Occipital lobe (tissue), 1 donor: ENCODE measurements at regions not wholly inside any gene's neighbourhood (a gene's known extent, or its start where the extent isn't known, plus 50 kb on each side); places are given as distances from the start of the nearest gene placed in this dataset.
"Not testable (repeated sequence)": the region's sequence is repeated elsewhere in the genome, so short reads cannot be mapped to it uniquely, and the experiment has no call there.

Experiments used
- DNase-seq: peaks from one replicate; lab custom pipeline; 2025; lab: John Stamatoyannopoulos, UW

DNA sequence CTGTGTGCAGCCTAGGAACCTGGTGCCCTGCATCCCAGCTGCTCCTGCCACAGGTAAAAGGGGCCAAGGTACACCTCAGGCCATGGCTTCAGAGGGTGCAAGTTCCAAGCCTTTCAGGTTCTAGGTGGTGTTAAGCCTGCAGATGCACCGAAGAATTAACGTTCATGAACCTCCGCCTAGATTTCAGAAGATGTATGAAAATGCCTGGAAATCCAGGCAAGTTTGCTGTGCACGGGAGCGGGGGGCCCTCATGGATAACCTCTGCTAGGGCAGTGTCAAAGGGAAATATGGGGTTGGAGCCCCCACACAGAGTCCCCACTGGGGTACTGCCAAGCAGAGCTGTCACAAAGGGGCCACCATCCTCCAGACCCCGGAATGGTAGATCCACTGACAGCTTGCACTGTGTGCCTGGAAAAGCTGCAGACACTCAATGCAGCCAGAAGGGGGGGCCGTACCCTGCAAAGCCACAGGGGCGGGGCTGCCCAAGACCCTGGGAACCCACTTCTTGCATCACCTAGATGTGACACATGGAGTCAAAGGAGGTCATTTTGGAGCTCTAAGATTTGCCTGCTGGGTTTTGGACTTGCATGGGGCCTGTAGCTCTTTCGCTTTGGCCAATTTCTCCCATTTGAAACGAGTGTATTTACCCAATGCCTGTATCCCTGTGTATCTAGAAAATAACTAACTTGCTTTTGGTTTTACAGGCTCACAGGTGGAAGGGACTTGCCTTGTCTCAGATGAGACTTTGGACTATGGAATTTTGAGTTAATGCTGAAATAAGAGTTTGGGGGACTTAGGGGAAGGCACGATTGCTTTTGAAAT lies 145.2 kb upstream of the C1QTNF3 start:
- DNase-seq = not testable (repeated sequence)

DNA sequence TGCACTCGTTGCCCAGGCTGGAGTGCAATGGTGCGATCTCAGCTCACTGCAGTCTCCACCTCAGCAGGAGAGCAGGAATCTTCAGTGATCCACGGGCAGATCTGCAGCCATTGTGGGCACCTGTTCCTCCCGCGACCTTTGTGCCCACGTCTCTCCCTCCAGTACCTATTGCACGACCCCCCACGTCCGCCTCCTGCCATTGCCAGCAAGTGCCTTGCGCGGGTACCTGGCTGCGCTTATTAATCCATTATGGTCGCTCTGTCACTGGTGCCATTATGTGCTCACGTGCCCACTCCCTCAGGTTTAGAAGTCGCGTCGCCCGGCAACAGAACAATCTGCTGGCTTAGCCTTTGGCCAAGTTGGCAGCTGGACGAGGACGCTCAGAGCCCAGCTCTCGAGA lies 146.2 kb upstream of the C1QTNF3 start:
- not testable (repeated sequence) for DNase-seq

DNA sequence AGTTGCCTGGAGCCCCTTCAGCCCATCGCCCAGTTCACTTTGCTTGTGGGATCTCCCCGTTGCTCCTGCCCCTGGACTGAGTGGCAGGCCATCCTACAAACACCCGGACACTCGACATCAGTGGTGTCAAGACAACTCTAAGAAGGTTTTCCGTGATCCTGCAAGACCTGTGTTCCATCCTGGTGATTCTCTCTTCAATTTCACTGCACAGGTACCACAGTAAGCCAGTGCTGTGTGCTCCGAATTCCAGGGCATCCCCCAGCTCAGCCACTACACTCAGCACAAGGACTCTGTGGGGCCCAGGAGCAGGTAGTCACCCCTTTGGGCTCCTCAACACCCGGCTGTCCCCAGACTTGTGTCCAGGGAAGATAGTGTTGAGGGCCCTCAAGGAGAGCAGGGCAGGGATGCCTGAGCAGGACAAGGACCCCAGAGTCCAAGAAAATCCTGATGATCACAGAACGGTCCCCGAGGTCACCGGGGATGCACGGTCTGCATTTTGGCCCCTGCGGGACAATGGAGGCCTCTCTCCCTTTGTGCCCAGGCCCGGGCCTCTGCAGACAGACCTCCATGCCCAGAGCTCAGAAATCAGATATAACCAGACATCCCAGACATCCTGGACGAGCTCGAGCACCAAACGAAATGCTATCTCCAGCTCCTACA lies 146.9 kb upstream of the C1QTNF3 start:
- DNase-seq = not testable (repeated sequence)

DNA sequence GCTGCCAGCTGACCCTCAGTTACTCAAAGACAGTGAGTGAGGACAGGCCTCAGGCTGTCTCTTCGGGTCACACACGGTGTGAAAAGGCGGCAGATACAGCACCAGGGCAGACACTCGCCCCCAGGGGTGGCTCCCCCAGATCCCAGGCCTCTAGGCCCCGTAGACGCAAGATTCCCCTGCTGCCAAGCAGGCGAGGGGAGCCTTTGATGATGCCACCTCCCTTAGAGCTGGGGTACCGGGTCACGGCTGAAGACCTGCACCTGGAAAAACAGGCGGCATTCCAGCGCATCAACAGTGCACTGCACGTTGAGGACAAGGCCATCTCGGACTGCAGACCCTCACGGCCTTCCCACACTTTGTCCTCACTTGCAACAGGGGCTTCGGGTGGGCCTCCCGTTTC lies 147.5 kb upstream of the C1QTNF3 start:
- DNase-seq = not testable (repeated sequence)

DNA sequence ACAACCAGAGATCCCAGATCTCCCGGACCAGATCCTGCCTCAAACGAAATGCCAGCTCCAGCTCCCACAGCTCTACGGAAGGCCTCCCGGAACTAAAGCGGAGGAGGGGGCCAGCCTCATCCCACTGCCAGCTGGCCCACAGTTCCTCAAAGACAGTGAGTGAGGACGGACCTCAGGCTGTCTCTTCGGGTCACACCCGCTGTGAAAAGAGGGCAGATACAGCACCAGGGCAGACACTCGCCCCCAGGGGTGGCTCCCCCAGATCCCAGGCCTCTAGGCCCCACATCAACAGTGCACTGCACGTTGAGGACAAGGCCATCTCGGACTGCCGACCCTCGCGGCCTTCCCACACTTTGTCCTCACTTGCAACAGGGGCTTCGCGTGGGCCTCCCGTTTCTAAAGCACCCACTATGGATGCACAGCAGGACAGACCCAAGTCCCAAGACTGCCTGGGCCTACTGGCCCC lies 148.3 kb upstream of the C1QTNF3 start:
- DNase-seq = not testable (repeated sequence)

DNA sequence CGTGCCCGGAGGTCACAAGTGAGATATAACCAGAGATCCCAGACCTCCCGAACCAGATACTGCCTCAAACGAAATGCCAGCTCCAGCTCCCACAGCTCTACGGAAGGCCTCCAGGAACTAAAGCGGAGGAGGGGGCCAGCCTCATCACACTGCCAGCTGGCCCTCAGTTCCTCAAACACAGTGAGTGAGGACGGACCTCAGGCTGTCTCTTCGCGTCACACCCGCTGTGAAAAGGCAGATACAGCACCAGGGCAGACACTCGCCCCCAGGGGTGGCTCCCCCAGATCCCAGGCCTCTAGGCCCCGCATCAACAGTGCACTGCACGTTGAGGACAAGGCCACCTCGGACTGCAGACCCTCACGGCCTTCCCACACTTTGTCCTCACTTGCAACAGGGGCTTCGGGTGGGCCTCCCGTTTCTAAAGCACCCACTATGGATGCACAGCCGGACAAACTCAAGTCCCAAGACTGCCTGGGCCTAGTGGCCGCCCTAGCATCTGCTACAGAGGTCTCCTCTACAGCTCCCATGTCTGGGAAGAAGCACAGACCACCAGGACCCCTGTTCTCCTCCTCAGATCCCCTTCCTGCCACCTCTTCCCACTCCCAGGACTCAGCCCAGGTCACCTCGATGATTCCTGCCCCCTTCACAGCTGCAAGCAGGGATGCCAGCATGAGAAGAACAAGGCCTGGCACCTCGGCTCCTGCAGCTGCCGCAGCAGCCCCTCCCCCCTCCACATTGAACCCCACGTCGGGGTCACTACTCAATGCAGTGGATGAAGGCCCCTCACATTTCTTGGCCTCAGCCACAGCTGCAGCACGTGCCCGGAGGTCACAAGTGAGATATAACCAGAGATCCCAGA lies 149.3 kb upstream of the C1QTNF3 start:
- DNase-seq = not testable (repeated sequence)

DNA sequence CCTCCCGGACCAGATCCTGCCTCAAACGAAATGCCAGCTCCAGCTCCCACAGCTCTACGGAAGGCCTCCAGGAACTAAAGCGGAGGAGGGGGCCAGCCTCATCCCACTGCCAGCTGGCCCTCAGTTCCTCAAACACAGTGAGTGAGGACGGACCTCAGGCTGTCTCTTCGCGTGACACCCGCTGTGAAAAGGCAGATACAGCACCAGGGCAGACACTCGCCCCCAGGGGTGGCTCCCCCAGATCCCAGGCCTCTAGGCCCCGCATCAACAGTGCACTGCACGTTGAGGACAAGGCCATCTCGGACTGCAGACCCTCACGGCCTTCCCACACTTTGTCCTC lies 149.9 kb upstream of the C1QTNF3 start:
- not testable (repeated sequence) for DNase-seq

DNA sequence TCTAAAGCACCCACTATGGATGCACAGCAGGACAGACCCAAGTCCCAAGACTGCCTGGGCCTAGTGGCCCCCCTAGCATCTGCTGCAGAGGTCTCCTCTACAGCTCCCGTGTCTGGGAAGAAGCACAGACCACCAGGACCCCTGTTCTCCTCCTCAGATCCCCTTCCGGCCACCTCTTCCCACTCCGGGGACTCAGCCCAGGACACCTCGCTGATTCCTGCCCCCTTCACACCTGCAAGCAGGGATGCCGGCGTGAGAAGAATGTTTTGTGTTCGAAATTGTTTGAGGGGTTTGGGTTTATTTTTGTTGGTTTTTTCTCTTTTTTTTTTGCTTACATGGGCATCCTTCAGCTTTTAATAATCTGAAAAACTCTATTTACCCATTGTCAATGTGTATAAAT lies 150.3 kb upstream of the C1QTNF3 start:
- not testable (repeated sequence) for DNase-seq

DNA sequence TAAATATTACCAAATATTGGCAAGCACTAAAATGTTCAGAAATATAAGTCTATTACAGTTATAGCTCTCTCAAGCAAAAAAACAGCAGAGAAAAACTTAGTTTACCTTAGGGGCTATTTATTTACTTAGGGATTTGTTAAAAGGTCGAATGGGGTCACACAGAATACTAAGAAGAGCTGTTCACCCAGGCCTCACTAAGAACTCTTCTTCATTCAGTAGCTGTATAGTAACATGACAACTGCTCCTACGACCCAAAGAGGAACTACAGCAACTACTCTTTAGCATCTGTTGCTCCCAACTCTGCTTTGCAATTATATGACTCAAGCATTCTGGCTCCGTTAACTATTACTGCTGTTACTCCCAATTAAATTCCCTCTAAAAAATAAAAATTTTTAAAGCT lies 150.8 kb upstream of the C1QTNF3 start:
- DNase-seq = not testable (repeated sequence)

DNA sequence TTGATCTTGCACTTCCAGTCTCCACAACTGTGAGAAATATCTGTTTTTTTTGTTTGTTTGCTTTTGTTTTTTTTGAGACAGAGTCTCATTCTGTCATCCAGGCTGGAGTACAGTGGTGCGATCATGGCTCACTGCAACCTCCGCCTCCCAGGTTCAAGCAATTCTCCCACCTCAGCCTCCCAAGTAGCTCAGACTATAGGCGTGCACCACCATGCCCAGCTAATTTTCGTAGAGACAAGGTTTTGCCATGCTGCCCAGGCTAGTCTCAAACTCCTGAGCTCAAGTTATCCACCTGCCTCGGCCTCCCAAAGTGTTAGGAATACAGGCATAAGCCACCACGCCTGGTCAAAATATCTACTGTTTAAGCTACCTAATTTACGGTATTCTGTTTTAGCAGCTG lies 153.1 kb upstream of the C1QTNF3 start:
- not testable (repeated sequence) for DNase-seq

DNA sequence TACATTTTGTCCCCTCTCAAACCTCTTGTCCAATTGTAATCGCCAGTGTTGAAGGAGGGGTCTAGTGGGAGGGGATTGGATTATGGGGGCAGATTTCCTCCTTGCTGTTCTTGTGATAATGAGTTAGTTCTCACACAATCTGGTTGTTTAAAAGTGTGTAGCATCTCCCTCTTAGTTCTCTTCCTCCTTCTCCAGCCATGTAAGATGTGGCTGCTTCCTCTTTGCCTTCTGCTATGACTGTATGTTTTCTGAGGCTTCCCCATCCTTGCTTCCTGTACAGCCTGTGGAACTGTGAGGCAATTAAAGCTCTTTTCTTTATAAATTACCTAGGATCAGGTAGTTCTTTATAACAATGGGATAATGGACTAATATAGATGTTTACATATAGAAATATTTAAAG lies 162.3 kb upstream of the C1QTNF3 start:
- not testable (repeated sequence) for DNase-seq

DNA sequence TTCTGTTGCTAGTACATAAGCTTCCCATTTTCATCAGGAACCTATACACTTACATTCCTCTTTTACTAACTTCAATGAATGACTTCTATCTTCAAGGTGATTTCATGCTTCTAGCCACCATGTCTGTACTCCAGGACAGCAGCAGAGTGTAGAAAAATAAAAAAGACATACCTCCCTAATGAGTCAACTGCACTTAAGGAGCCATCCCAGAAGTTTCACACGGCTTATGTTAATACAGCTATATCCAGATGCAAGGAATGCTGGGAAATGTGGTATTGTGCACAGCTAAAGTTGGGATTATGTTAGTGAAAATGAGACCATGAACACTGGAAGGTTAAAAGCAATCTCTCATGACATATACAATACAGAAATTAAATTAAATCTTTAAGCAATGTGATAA lies 174.4 kb upstream of the C1QTNF3 start:
- DNase-seq = not testable (repeated sequence)

DNA sequence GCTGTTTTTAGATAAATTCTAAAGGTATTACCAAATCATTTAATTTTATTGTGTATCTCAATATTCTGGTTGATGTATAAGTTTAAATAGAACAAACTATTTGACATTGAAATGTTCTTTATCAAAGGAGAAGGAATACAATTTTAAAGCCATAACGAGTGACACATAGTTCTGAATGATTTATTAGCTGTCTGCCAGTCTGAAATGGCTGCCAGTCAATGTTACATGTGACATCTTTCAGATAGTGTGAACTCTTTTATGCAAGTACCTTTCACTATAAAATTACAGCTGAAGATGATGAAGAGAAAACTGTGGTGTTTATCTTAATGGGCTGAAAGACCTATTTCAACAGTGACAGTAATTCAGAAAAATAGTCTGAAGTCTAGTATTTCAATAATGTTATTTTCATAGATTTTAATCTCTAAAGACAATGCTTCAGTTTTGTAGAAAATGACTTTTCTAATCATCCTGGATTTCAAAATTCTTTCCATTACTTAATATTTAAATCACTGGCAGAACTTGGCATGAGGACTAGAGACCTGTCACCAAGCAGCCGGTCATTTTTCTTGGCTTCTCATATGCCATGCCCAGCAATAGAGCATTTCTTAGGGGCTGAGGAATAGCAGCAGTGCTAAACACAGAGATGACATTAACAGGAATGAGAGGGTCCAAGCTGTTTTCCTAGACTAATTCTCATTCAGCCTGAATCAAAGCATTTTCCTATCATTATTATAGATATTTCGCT lies 178.5 kb upstream of the C1QTNF3 start:
- DNase-seq = not testable (repeated sequence)

DNA sequence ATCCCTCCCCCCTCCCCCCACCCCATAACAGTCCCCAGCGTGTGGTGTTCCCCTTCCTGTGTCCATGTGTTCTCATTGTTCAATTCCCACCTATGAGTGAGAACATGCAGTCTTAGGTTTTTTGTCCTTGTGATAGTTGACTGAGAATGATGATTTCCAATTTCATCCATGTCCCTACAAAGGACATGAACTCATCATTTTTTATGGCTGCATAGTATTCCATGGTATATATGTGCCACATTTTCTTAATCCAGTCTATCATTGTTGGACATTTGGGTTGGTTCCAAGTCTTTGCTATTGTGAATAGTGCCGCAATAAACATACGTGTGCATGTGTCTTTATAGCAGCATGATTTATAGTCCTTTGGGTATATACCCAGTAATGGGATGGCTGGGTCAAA lies 180.1 kb upstream of the C1QTNF3 start:
- DNase-seq = not testable (repeated sequence)

DNA sequence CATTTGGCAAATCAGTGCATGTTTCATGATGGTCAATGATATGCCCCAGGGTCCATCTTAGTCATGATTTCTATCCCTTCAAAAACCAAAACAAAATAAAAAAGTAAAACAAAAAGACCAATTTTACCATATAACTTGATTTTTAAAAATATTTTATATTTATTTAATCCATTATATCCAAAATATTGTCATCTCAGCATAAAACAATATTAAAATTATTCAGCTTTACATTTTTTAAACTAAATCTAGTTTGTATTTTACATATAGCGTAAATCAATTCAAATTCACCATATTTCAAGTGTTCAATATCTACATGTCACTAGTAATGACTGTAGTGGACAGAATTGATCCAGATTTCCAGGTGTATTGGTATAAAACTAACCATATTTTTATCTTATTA lies 187.4 kb upstream of the C1QTNF3 start:
- DNase-seq = not testable (repeated sequence)

DNA sequence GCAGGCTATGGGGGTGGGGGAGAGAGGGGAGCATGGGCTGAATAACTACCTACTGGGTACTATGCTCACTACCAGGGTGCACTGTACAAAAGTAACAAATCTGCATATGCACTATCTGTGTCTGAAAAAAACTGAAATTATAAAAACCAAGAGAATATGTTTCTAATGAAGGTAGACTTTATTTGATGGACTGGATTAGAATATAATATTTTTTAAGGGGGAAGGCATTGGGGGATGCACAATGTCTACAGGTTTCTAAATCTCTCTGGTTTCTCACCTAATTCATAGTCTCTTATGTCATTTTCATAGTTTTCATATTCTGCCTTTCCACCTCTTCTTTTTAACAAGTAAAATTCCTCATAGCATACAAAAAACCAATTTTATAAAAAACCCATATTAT lies 200.8 kb upstream of the C1QTNF3 start:
- DNase-seq = not testable (repeated sequence)

DNA sequence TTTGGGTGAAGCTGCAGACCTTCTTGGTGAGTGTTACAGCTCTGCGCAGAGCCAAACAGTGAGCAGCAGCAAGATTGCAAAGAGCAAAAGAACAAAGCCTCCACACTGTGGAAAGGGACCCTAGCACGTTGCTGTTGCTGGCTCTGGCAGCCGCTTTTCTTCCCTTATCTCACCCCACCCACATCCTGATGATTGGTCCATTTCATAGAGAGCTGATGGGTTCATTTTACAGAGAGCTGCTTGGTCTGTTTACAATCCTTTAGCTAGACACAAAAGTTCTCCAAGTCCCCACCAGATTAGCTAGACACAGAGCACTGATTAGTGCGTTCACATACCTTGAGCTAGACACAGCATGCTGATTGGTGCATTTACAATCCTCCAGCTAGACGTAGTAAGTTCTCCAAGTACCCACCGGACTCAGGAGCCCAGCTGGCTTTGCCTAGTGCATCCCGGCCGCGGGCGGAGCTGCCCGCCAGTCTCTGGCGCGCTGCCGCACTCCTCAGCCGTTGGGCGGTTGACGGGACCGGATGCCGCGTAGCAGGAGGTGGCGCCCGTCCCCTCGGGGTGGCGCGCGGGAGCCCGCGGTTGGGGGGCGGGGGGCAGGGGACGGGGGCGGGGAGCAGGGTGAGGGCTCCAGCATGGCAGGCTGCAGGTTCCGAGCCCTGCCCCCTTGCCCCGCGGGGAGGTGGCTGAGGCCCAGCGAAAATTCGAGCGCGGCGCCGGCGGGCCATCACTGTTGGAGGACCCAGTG lies 201.4 kb upstream of the C1QTNF3 start:
- DNase-seq = not testable (repeated sequence)

DNA sequence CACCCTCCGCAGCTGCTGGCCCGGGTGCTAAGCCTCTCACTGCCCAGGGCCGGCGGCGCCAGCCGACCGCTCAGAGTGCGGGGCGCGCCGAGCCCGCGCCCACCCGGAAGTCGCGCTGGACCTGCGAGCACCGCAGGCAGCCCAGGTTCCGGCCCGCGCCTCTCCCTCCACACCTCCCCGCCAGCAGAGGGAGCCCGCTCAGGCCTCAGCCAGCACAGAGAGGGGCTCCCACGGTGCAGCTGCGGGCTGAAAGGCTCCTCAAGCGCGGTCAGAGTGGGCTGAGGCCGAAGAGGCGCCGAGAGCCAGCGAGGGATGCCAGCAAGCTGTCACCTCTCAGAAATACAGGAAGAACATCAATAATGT lies 202.0 kb upstream of the C1QTNF3 start:
- not testable (repeated sequence) for DNase-seq

DNA sequence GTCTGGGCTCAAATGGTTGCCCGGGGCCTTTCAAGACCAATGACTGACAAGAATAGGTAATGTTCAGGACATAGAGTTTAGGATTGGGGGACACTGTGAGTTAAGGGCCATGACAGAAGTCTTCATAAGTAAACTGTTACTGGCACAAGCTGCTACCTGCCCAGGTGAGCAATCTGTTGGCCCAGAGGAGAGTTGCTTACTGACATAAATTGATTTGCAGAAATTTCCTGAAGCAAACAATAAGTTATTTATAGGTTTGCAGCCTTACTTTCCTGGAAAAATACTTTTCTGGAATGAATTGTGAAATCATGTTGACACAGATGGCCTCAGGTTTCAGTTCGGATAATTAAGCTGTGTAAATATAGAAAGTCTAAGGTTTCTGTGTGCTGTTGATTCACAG lies 202.8 kb upstream of the C1QTNF3 start:
- not testable (repeated sequence) for DNase-seq

DNA sequence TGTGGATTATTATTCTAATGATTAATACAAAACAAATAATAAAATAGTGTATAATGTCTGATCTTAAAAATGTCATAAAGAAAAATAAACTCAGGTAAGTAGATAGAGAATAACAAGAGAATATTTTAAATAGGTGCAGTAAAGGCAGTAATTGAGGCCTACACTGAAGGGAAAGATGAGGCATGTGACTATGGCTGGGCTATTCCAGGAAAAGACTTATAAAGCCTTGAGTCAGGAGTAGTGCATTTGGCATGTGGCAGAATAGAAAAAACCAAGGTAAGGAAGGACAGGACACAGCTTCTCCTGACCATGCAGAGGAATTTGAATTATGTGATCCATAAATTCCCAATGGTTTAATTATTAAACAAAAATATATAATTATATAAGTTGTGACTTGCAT lies 215.6 kb upstream of the C1QTNF3 start:
- DNase-seq = not testable (repeated sequence)
